ENCODE measurements at regions not wholly inside any gene's neighbourhood (a gene's known extent, or its start where the extent isn't known, plus 50 kb on each side); places are given as distances from the start of the nearest gene placed in this dataset.

GRCh38 chr1:36717431-36717830 lies 234.7 kb upstream of the CSF3R start:
- no peak for DNase-seq (ENCODE audit: low read depth)

GRCh38 chr1:36715797-36716196 lies 233.1 kb upstream of the CSF3R start:
- DNase-seq (ENCODE audit: low read depth): no peak

- no peak for DNase-seq (ENCODE audit: low read depth)
These were observed 231.6 kb upstream of the CSF3R start for GRCh38 chr1:36714301-36714700.

GRCh38 chr1:36711480-36711879 lies 228.8 kb upstream of the CSF3R start:
- no peak for DNase-seq (ENCODE audit: low read depth)

GRCh38 chr1:36710951-36711350 lies 228.2 kb upstream of the CSF3R start:
- DNase-seq (ENCODE audit: low read depth): no peak

- DNase-seq (ENCODE audit: low read depth): no peak
These were observed 227.3 kb upstream of the CSF3R start for GRCh38 chr1:36709869-36710481.

- no peak for DNase-seq (ENCODE audit: low read depth)
These were observed 225.9 kb upstream of the CSF3R start for GRCh38 chr1:36708587-36708986.

- DNase-seq (ENCODE audit: low read depth): no peak
These were observed 224.5 kb upstream of the CSF3R start for GRCh38 chr1:36707221-36707620.

- DNase-seq (ENCODE audit: low read depth): no peak
These were observed 223.7 kb upstream of the CSF3R start for GRCh38 chr1:36706416-36706815.

GRCh38 chr1:36705629-36706028 lies 222.9 kb upstream of the CSF3R start:
- DNase-seq (ENCODE audit: low read depth): no peak

GRCh38 chr1:36703526-36704208 lies 221.0 kb upstream of the CSF3R start:
- DNase-seq (ENCODE audit: low read depth): peak; percentile 48

- DNase-seq (ENCODE audit: low read depth): no peak
These were observed 220.2 kb upstream of the CSF3R start for GRCh38 chr1:36702963-36703362.

- DNase-seq (ENCODE audit: low read depth): no peak
These were observed 216.6 kb upstream of the CSF3R start for GRCh38 chr1:36699113-36699911.

GRCh38 chr1:36697836-36698605 lies 215.3 kb upstream of the CSF3R start:
- DNase-seq (ENCODE audit: low read depth): no peak

GRCh38 chr1:36696261-36696940 lies 213.7 kb upstream of the CSF3R start:
- no peak for DNase-seq (ENCODE audit: low read depth)

GRCh38 chr1:36693603-36694002 lies 210.9 kb upstream of the CSF3R start:
- DNase-seq (ENCODE audit: low read depth): no peak

- no peak for DNase-seq (ENCODE audit: low read depth)
These were observed 210.4 kb upstream of the CSF3R start for GRCh38 chr1:36693161-36693525.

- no peak for DNase-seq (ENCODE audit: low read depth)
These were observed 209.9 kb upstream of the CSF3R start for GRCh38 chr1:36692465-36693160.

GRCh38 chr1:36691374-36691773 lies 208.7 kb upstream of the CSF3R start:
- no peak for DNase-seq (ENCODE audit: low read depth)

GRCh38 chr1:36689992-36690391 lies 207.3 kb upstream of the CSF3R start:
- no peak for DNase-seq (ENCODE audit: low read depth)

- no peak for DNase-seq (ENCODE audit: low read depth)
These were observed 204.6 kb upstream of the CSF3R start for GRCh38 chr1:36687312-36687711.

Data from activated T-cell treated with anti-CD3 and anti-CD28 coated beads for 24 hours (primary cell).